CD4-positive, alpha-beta T cell treated with Interleukin-1 beta for 1 hour (primary cell): ENCODE measurements at regions not wholly inside any gene's neighbourhood (a gene's known extent, or its start where the extent isn't known, plus 50 kb on each side); places are given as distances from the start of the nearest gene placed in this dataset.

ENCODE experiments used
- DNase-seq, 2 donors: peaks; one replicate each; pipeline ENCODE4 v3.0.0-alpha.2; 2020 to 2022

DNA sequence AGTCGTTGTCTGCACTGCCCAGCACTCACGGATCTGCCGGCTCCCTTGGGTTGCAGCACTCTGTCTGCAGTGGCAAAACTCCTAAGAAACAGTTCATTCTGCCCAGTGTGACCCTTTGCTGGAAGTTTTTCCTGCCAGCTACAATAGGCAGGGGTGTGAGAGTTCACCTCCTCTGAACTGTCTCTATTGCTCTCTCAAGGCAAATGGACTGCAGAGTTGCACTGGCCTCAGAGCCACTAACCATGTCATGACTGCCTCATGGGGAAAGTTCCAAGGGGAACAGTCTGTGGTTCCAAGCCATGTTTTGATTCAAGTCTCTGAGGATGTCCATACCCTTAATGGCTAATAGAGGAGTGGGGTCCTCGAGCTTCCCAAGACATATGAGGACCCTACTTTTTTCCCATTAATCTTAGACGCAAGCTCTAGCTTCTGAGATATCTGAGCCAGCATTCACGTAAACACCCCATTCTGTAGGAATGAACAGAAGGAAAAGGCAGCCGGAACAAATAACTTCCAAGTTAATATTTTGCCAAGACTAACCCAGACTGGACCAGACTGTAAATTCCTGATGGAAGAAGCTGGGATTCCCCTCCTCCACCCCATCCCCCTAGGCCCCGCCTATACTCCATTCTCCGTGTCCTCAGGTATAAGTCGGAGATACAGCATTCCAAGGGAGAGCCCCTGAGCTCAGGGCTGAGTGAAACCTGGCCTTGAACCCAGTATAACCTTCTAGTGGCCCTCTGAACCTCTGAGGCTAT is 93.8 kb upstream of the AKT3 start:
- no peak for DNase-seq

DNA sequence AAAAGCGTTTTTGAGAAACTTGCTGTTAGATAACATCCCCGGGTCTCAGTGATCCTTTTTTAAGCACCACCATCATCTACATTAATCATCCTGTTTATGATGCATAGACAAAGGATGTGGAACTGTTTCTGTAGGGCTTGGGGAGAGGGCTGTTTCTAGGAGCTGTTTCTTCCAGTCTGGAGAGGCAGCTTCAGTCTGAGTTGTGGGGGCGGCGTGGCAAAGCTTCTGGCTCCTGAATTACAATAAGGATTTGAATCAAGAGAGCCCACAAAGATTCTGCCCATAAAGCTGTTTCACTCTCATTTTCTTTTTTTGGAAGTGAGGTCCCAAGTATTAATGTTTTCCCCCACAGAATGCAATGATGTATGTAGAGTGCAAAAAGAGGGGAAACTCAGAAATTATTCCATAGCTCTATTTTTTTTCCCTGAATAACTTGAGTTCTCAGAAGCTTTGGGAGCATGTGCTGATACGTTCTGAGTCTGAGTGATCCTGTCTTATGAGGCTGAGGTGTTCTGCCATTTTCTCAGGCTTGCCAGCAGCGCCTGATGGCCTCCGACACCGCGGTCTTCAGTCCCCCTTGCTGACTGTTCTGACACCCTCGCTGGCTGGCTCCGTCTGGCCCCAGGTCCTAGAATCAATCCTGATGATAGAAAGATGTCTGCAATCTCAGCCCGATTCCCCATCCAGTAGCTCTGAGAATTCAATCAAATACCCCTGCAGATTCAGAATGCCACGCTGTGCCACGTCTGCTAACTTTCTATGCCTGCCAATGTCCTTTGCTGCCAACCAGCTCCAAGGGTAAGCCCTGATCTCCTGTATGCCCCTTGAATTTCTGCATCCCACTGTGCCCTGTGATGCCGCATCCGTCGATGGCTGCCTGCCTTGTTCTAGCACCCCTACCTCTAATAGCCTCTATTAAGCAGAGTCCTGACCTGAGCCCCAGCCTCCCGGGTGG is 92.4 kb upstream of the AKT3 start:
- DNase-seq, result no peak

DNA sequence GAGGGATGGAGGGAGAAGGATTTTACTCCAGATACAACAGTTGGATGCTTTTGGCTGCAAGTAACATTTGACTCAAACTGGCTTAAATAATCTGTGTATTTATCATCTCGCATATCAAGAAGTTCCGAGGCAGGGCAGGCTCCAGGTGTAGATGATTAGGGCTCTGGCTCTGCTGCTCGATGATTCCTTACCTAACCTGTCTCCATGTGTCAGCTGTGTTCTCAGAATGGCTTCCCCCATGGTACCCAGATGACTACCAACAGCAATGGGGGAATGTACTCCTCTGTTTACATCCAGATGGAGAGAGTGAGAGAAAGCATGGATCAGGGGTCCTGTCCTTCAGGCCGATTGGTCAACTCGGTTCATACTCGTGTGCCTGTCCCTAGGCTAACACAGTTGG is 90.4 kb upstream of the AKT3 start:
- no peak for DNase-seq

DNA sequence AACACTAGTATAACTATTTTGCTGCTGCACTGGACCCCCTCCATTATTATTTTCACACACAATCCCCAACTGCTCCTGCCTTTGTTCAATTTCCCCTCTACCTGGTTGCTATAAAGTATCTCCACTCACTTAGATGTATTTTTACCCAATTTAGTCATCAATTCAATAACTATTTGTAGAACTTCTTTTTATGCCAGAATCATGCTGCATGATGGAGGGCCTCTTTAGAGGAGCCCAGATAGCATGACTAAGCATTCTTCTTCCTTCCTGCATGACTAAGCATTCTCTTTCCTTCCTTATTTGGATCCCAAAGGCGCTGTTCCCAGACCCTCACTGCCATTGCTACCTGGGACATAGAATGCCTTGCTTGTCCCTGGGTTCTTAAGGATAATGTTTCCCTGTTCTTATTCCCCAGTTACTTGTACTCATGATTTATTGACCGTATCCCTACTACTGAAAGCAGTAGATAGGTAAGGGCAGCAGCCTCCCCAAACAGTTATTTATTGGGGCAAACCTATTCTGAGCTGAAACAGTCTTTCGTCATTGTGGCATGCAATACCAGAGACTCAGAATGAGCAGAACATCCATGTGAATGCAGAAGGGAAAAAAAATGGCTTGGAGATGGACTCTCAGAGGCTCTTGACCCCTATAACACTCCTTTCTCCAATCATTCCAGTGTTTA is 89.3 kb upstream of the AKT3 start:
- no peak for DNase-seq

DNA sequence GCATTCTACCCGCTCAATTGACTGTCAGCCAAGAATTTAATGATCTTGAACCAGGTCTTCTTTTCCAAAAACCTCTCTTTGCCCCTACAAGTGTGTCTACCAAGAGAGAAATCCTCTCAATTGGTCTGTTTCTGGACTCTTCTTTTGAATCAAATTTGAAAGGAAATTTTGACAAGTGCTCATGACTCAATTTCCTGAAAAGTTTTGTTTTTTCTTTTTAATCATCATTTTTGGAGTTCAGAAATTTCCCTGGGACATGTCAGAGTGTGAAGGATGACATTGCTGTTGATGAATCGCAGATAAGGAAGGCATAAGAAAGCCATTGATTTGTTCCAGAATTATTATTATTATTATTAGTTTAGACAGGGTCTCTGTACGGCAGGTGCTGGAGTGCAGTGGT is 88.2 kb upstream of the AKT3 start:
- no peak for DNase-seq

DNA sequence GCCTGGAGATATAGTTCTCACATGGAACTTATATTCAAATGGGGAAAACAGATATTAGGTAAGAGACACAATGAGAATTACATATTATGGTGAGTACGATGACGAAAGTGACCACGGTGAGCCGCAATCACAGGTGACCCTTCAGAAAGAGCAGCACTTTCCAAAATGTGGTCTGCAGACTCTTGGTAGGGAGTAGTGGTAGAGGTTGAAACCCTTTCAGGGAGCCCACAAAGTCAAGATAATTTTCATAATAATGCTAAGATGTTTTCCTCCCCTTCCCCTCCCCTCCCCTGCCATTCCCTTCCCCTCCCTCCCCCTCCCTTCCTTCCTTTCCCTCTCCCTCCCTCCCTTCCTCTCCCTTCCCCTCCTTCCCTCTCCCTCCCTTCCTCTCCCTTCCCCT is 83.5 kb upstream of the AKT3 start:
- DNase-seq, result no peak

DNA sequence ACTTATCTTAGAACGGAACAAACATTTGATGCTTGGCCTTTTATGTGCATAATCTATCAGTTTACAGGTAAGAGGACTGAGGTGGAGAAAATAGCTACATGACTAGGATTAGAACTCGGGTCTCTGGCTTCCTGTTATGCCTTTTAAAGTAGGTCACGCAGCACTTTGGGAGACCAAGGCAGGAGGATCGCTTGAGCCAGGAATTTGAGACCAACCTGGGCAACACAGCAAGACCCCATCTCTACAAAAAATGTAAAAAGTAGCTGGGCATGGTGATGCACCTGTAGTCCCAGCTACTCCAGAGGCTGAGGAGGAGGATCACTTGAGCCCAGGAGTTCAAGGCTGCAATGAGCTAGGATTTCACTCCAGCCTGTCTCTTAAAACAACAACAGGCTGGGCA is 81.9 kb upstream of the AKT3 start:
- DNase-seq, result no peak

DNA sequence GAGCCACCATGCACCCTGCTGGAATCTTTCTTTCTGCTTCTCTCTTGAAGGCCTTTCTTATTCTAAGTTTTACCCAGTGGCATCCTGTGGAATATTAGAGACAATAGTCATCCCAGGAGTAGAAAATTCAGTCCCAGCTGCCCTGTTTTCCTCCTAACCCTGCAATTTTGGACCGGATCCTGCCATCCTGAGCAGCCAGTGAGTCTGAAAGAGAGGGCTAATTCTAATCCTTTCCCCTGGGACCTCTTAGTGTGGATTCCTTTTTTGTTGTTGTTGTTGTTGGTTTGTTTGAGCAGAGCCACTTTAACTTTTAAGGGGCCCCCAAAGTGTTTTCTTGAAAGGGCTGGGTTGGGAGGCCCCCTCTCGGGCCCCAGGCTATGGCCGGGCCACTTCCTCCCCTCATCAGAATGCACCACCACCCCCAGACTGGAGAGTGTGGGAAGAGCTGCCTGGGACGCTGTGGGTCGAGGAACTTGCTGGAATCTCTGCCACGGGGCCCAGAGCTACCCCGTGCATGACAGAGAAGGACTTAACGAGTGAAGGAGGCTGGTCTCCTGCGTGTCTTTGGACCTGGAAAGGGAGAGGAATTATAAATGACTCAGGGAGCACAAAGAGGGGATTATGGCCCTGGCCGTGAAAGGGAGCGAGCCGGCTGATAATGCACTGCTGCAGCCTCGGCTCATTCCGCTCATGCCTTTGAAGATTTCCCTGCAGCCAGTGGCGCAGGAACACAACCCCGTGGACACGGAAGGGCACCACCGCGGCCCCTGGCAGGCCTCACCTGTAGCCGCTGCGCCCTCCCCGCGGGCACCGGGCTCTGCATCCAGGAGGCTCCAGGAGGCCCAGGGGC is 81.0 kb upstream of the AKT3 start:
- no peak for DNase-seq

DNA sequence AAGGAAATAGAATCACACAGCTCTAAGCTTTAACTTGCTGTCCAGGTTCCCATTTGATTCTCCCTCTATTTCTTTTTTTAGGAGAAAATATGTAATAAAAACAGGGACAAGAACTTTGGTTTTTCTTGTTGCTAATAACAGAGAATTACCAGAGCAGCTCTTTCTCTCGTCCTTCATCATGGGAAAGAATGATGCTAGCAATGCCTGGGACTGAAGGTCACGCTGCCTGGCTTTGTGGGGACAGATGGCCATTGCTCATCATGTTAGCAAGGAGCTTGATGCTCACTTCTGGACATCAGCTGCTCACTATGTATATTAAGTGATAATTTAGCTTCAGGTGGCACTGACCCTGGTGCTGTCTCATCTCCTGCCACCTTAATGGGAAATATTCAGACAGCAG is 77.3 kb upstream of the AKT3 start:
- DNase-seq, result no peak

DNA sequence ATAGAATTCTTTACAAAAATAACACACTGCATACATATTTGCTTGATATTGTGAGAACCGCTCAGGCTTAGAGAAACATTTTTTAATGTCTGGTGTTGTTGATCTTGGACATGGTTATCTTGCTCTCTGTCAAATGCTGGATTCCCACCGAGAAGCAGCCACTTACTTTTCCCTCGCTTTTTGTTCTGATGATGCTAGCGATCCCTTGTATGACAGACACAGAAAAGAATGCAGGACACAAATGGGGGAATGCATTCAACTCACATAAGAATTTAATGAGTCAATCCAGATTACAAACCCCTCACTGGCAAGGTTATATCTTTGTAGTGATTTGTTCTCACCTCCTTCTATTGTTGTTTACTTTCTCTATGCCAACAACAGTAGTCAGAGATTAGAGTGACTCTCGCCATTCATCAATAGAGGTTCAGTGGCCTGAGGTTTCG is 76.8 kb upstream of the AKT3 start:
- no peak for DNase-seq

DNA sequence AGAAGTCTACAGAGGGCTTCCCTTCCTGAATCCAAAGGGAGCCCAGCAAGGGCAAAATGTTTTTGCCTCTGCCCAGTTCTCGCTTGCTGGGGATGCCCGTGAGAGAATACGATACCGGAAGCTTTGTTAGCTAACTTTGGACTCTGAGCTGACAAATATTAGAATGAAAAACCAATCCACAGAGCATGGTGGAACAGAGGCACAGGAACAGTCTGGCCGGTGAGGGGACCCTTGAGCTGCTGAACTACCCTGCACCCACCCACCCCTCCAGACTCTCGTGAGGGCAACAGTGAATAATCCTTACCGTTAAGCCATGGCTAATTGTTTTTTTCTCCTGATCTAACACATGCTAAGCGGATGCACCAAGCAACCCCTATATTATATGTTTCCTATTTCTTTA is 76.3 kb upstream of the AKT3 start:
- DNase-seq, result no peak

DNA sequence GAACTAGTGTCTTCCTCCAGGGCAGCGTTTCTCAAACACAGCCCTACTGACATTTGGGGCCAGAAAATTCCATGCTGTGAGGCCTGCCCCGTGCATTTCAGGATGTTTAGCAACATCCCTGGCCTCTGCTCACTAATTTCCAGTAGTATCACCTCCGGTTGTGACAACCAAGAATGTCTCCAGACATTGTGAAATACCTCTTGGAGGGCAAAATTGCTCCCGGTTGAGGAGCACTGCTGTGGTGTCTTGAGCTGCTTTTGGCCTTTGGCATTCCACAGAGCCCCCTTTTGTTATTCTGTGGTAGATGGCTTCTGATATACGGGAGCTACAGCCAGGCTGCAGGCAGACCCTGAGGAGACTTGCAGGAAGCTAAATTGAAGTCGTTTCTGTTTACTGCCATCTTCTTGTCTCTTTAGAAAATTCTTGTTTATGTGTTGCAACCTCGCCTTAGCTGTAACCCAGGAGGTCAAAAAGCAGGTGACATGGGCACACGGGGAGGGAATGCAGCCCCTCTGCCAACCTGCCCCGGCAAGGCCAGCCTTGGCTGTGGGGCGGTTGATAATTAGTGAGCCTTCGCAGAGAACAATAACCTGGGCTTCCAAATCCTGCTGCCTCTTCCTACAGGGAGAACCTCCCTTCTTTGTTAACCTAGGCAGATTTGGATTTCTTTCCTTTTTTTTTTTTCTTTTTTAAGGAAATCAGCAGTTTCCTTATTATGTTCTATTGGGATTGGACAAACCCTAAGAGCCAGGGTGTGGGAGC is 74.7 kb upstream of the AKT3 start:
- no peak for DNase-seq

DNA sequence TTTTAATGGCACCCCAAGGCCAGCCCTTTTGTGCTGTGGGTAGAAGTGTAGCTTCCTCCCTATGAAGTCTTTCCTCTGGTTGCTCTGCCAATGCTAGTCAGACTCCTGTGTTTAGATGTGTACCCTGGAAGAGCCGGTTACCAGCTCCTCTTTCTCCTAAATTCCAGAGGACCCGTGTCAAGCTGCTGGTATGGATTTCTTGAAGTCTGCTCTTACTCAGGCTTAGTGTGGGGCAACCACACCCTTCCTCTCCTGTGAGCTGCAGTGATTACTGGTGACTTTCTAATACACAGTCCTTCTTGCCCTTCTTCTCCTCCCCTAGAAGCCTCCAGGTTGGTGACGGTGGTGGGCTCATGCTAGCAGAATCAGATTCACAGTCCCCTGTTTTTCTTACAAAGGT is 74.1 kb upstream of the AKT3 start:
- DNase-seq, result no peak

DNA sequence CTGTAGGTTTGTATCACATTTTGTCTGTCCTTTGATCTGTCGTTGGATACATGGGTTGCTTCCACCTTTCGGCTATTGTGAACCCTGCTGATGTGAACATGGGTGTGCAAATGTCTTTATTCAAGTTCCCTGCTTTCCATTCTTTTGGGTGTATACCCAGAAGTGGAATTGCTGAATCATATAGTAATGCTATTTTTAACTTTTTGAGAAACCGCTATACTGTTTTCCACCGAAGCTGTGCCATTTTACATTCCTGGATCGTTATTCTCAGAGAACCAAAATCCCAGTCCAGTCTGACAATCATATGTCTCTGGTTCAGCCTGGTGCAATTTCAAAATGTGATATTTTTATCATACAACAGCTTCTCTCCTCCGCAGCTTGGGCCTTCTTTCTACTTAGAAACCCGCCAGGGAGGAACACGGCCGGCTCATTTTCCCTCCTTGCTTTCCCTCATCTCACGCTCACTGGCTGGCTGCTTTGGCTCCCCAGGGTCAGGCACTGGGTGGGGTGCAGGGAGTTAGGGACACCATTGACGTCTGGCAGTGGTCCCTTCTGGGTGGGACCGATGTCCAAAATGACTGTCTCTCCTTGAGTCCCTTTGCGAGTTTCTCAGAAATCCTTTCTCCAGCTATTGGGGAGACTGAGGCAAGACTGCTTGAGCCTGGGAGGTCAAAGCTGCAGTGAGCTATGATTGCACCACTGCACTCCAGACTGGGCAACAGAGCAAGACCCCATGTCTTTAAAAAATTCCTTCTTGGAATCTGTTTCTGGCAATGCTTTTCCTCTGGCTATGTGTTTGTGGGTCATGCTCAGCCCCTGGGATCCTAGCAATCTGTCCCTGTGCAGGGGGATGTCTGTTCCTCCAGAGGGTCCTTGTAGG is 73.5 kb upstream of the AKT3 start:
- DNase-seq, result no peak

DNA sequence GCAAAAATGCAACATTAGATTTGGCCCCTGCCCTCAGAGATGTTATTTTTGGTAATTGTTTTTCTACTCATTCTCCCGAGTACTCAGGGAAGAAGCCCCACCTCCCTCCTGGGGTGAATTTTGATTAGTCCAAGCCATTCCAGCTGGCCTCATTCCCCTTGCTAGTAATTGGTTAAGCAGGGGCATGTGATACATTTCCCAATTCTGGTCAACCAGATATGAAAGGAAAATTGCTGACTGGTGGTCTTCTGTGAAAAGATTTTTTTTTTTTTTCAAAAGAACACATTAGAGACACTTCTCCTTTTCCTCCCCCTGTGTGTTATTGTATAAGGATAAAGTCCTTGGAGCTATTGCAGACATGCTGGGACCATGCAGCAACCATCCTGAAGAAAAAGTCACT is 71.1 kb upstream of the AKT3 start:
- DNase-seq, result no peak

DNA sequence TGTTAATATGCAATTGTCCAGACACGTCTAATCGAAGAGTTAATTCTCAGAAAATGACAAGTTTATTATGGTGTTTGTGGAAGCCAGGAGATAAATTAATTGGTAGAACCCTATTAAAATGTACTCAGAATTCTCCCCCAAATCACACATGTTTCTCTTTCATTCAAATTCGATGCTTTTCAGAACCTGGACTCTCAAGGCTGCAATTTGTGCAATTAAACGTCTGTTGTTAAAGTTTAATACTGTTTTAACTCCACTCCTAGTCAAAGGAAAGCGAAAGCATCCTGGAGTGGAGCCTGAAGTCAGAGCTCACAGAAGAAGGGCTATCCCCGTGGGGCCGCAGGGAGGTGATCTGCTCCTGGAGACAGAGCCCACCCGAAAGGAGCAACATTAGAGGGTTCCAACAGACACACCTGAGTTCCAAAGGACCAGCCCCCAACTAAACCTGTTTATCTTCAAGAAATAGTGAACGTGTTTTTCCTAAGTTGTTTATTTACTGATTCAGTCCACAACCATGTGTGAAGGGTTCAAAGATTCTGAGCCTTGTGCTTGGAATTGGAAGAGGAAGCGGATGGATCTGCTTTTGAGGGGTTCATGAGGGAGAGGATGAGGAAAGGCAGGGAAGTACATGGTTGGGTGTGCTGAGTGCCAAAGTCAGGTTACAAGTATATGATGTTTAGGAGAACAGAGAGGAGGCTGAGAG is 68.0 kb upstream of the AKT3 start:
- no peak for DNase-seq

DNA sequence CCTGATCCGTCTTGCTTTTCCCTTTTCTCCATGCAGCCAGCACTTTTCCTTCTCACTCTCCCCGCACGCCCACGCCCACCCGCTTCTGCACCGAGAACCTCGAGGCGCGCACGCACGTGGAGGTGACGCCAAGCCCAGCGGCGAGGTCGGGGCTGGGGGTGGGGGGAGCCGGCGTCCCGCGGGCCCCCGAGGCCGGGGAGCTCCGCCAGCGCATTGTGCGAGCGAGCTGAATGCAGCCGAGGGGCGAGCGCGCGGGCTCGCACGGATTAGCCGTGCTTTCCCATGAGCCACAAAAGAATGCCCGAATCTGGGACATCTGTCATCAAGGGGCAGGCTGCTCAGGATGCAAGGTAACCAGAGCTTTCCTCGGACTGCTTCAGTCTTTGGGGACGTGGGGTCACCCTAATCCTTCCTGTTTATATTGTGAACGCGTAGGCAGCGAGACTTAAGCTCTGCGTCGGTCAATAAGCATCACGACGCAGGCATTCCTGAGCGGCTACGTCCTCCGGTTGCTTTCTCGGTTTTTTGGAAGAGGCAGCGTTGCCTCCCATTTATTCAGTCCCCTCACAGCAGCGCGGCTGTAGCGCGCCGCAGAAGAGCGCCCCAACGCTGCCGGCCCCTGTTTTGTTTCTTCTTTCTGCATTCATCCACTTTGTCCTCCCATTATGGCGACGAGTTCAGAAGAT is 67.3 kb upstream of the AKT3 start:
- DNase-seq, result peak in 1 of 2 donors; percentile 8

DNA sequence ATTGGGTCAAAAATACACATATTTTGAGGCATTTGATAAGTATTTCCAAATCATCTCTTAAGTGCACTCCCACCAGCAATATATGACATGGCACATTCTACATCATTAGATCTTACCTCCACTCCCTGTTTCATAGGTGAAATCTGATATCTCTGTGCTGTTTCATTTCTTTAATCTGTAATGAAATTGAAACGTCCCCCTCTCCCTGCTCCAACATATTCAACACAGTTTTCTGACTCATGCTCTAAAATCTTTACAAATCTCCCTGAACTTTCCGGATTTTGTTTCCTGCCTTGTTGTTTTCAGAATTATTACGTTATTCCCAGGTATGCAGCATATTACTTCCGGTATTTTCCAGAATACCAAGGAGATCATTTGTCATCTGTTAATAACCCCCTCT is 66.1 kb upstream of the AKT3 start:
- DNase-seq, result no peak

DNA sequence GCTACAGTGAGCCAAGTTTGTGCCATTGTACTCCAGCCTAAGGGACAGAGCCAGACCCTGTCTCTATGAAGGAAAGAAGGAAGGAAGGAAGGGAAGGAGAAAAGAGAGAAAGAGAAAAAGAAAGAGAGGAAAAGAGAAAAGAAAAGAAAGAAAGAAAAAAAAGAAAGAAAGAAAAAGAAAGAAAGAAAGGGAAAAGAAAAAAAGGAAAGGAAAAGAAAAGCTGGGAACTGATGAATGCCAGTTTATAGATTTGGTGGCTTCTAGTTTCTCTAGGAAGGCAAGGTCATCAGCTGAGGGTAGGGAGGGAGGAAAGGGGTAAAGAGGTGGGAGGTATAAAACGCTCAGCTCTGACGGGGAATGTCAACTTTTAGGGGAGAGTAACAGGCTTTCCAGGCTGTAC is 62.3 kb upstream of the AKT3 start:
- no peak for DNase-seq

DNA sequence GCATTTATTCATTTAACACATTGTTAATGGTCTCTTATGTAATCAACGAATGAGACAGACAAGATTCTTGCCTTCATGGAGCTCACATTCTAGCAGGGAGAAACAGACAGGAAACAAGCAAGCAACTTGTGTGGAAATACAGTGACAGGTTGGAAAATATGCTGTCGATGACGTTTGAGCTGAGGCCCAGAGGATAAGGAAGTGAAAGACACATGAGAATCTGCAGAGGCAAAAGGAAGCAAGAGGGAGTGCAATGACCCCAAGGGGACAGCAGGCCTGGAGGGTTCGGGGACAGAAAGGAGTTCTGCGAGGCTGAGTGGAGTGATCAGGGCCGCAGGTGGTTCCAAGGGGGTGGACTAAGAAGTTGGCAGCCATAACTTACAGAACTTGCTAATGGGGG is 60.6 kb upstream of the AKT3 start:
- DNase-seq, result peak in 1 of 2 donors; percentile 21
